Muscle of leg (tissue), 3 donors: ENCODE measurements at regions not wholly inside any gene's neighbourhood (a gene's known extent, or its start where the extent isn't known, plus 50 kb on each side); places are given as distances from the start of the nearest gene placed in this dataset.

Experiments
- DNase-seq: peaks from one replicate; pipeline ENCODE4 v3.0.0; 2013
- H3K27ac ChIP-seq: one replicate; pipeline ENCODE4 v1.5.1; 2013; ENCODE audit warnings: mild to moderate bottlenecking, low read length, control low read depth
- H3K27me3 ChIP-seq: one replicate; pipeline ENCODE4 v1.6.1; 2013; ENCODE audit warnings: low read length; ENCODE audit not compliant: control insufficient read depth, insufficient read depth
- H3K36me3 ChIP-seq: one replicate; pipeline ENCODE4 v1.6.1; 2013; ENCODE audit warnings: low read length; ENCODE audit not compliant: control insufficient read depth, insufficient read depth
- H3K4me1 ChIP-seq: one replicate; pipeline ENCODE4 v1.6.1; 2013; ENCODE audit warnings: low read length; ENCODE audit not compliant: control insufficient read depth, insufficient read depth
- H3K4me3 ChIP-seq: one replicate; pipeline ENCODE4 v1.5.1; 2013; ENCODE audit warnings: low read length, control low read depth
- H3K9me3 ChIP-seq: replicated peaks from 2 replicates; pipeline ENCODE4 v1.6.1; 2013; ENCODE audit warnings: low read depth, low read length; ENCODE audit not compliant: control insufficient read depth
- WGBS: methylation state at CpG from one replicate; pipeline ENCODE4 v1.1.5; 2013; ENCODE audit warnings: missing lambda C conversion rate; ENCODE audit not compliant: insufficient coverage; 5-methylcytosine and 5-hydroxymethylcytosine counted together

GRCh38 chr10:77692782-77693181 is 55.2 kb upstream of the KCNMA1 start:
- no peak for DNase-seq
- WGBS = 88% methylated on average over 3 of the region's 3 CpGs

GRCh38 chr10:77689339-77689738 is 51.7 kb upstream of the KCNMA1 start:
- Histone ChIP-seq H3K4me1 (no peaks in the 10 kb centered on the region), H3K36me3 (no peaks in the 10 kb centered on the region), H3K27ac (no peak overlapping the region), H3K9me3 (no peaks in the 10 kb centered on the region), H3K27me3 (peaks cover 19% of the 10 kb centered on the region), H3K4me3 (no peak overlapping the region)
- 69% methylated on average over 2 of the region's 5 CpGs for WGBS
- no peak for DNase-seq

More at GRCh38 chr10:77692782-77693181, 55.2 kb upstream of the KCNMA1 start:
- Histone ChIP-seq H3K4me1 (no peaks in the 10 kb centered on the region), H3K4me3 (no peak overlapping the region), H3K36me3 (no peaks in the 10 kb centered on the region), H3K9me3 (no peaks in the 10 kb centered on the region), H3K27ac (no peak overlapping the region), H3K27me3 (peaks cover 13% of the 10 kb centered on the region)

GRCh38 chr10:77687621-77688020 is 50.0 kb upstream of the KCNMA1 start:
- H3K4me3 ChIP-seq = no peak overlapping the region
- H3K9me3 ChIP-seq = no peaks in the 10 kb centered on the region
- H3K27ac ChIP-seq = no peak overlapping the region
- H3K4me1 ChIP-seq = no peaks in the 10 kb centered on the region
- H3K36me3 ChIP-seq = no peaks in the 10 kb centered on the region
- 29% methylated on average over 1 of the region's 2 CpGs for WGBS
- peaks cover 16% of the 10 kb centered on the region for H3K27me3 ChIP-seq
- DNase-seq = no peak
